ENCODE measurements at regions not wholly inside any gene's neighbourhood (a gene's known extent, or its start where the extent isn't known, plus 50 kb on each side); places are given as distances from the start of the nearest gene placed in this dataset.

DNA sequence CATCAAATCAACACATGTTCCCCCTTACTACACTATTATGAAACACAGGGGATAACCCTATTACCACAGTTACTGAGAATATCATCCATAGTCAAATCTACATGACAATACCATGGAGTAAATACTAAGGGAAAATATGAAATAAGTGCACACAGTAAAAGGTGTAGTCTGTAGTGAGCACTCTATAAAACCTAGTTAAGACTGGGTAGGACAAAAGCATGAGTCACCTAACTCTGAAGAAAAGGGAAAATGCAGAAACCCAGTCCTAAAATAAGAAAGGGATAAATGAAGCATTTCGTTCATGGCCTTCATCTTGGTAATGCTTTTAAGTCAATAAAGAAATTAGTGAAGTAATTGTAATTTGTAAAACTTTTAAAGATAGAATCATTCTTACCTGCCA lies 65.4 kb upstream of the ACVR2A start:
- H3K36me3 ChIP-seq = no peaks in the 10 kb centered on the region
- no peaks in the 10 kb centered on the region for H3K27me3 ChIP-seq
- no peaks in the 10 kb centered on the region for H3K9me3 ChIP-seq
- no peak overlapping the region for H3K27ac ChIP-seq
- H3K4me1 ChIP-seq (ENCODE audit: control insufficient read depth in 1 of 2, insufficient read depth in 1 of 2, low read depth in 1 of 2, low read length in 1 of 2) = no peaks in the 10 kb centered on the region
- no peak overlapping the region for H3K4me3 ChIP-seq (ENCODE audit: low read depth in 1 of 2, low read length in 1 of 2)
- TF ChIP-seq, protein P1, sequence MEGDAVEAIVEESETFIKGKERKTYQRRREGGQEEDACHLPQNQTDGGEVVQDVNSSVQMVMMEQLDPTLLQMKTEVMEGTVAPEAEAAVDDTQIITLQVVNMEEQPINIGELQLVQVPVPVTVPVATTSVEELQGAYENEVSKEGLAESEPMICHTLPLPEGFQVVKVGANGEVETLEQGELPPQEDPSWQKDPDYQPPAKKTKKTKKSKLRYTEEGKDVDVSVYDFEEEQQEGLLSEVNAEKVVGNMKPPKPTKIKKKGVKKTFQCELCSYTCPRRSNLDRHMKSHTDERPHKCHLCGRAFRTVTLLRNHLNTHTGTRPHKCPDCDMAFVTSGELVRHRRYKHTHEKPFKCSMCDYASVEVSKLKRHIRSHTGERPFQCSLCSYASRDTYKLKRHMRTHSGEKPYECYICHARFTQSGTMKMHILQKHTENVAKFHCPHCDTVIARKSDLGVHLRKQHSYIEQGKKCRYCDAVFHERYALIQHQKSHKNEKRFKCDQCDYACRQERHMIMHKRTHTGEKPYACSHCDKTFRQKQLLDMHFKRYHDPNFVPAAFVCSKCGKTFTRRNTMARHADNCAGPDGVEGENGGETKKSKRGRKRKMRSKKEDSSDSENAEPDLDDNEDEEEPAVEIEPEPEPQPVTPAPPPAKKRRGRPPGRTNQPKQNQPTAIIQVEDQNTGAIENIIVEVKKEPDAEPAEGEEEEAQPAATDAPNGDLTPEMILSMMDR (IDR thresholded peaks at IDR 0.05) = no peak

DNA sequence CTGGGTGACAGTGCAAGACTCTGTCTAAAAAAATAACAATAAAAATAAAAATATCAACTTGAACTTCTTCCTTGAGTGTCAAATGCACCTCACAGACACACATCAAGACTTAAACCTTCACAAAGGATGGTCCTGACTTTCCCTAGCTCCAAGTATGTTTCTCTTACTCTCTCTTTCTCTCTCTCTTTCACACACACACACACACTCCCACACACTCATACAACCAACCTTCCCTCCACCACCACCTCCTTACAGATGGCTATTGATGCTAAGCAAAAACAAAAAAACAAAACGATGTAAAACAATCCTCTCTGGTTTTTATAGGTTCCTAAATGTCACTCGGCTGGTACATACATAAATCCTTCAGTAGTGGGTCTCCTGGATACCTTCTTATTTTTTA lies 67.4 kb upstream of the ACVR2A start:
- Histone ChIP-seq H3K4me3 (ENCODE audit: low read depth in 1 of 2, low read length in 1 of 2) (no peak overlapping the region), H3K4me1 (ENCODE audit: control insufficient read depth in 1 of 2, insufficient read depth in 1 of 2, low read depth in 1 of 2, low read length in 1 of 2) (no peaks in the 10 kb centered on the region), H3K27me3 (no peaks in the 10 kb centered on the region), H3K36me3 (no peaks in the 10 kb centered on the region), H3K27ac (no peak overlapping the region), H3K9me3 (no peaks in the 10 kb centered on the region)
- TF ChIP-seq, protein P1 (IDR thresholded peaks at IDR 0.05) = no peak

DNA sequence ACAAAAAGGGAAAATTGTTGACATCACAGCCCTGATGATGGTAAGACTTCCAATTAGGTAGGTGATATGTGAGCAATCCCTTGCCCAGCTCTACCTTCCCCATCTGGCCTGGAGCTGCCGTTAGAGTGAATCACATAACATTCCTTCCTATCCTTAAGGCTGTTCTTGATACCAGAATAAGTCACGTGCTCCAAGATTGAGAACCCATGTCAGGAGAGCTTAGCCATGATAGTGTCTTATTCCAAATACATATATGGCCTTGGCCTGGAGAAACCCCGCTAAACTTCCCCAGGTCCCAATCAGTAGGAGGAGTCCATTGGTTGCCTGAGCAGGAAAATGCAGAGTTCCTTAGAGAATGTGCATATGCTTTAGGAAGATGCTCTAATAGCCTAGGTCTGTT lies 70.0 kb upstream of the ACVR2A start:
- Histone ChIP-seq H3K27me3 (no peaks in the 10 kb centered on the region), H3K4me3 (ENCODE audit: low read depth in 1 of 2, low read length in 1 of 2) (no peak overlapping the region), H3K9me3 (no peaks in the 10 kb centered on the region), H3K36me3 (no peaks in the 10 kb centered on the region), H3K27ac (no peak overlapping the region), H3K4me1 (ENCODE audit: control insufficient read depth in 1 of 2, insufficient read depth in 1 of 2, low read depth in 1 of 2, low read length in 1 of 2) (no peaks in the 10 kb centered on the region)
- TF ChIP-seq, protein P1 (IDR thresholded peaks at IDR 0.05) = no peak

- Histone ChIP-seq H3K27me3 (no peaks in the 10 kb centered on the region), H3K27ac (no peak overlapping the region), H3K9me3 (no peaks in the 10 kb centered on the region), H3K4me1 (ENCODE audit: control insufficient read depth in 1 of 2, insufficient read depth in 1 of 2, low read depth in 1 of 2, low read length in 1 of 2) (no peaks in the 10 kb centered on the region), H3K4me3 (ENCODE audit: low read depth in 1 of 2, low read length in 1 of 2) (no peak overlapping the region), H3K36me3 (no peaks in the 10 kb centered on the region)
- TF ChIP-seq, protein P1 (IDR thresholded peaks at IDR 0.05) = no peak
These were observed 71.3 kb upstream of the ACVR2A start for GRCh38 chr2:147773479-147773878.

DNA sequence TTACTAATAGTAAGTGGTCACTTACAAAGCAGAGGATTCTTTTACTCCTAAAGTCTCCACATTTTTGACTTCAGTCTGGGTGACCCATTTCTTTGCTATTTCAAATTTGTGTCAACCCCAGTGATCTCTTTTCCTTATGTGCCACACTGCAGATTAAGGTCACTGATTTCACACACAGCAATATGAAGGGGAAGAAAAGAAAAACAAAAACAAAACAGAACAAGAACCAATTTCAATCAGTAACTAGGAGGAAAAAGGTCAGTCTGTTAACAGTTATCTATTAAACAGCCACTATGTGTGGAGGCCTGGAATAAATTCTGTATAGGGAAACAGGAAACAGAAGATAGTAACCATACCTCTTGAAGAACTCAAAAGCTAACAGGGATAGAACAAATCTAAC lies 72.0 kb upstream of the ACVR2A start:
- Histone ChIP-seq H3K27me3 (no peaks in the 10 kb centered on the region), H3K27ac (no peak overlapping the region), H3K4me3 (ENCODE audit: low read depth in 1 of 2, low read length in 1 of 2) (no peak overlapping the region), H3K36me3 (no peaks in the 10 kb centered on the region), H3K4me1 (ENCODE audit: control insufficient read depth in 1 of 2, insufficient read depth in 1 of 2, low read depth in 1 of 2, low read length in 1 of 2) (no peaks in the 10 kb centered on the region), H3K9me3 (no peaks in the 10 kb centered on the region)
- TF ChIP-seq, protein P1 (IDR thresholded peaks at IDR 0.05) = no peak

- Histone ChIP-seq H3K27me3 (no peaks in the 10 kb centered on the region), H3K4me3 (ENCODE audit: low read depth in 1 of 2, low read length in 1 of 2) (no peak overlapping the region), H3K27ac (no peak overlapping the region), H3K9me3 (no peaks in the 10 kb centered on the region), H3K4me1 (ENCODE audit: control insufficient read depth in 1 of 2, insufficient read depth in 1 of 2, low read depth in 1 of 2, low read length in 1 of 2) (no peaks in the 10 kb centered on the region), H3K36me3 (no peaks in the 10 kb centered on the region)
- TF ChIP-seq, protein P1 (IDR thresholded peaks at IDR 0.05) = no peak
These were observed 81.0 kb upstream of the ACVR2A start for GRCh38 chr2:147763861-147764260.

Measured in neutrophil (primary cell).